Liver (tissue), 7 donors: ENCODE measurements at regions not wholly inside any gene's neighbourhood (a gene's known extent, or its start where the extent isn't known, plus 50 kb on each side); places are given as distances from the start of the nearest gene placed in this dataset.

Experiments
- DNase-seq: peaks from one replicate; pipeline ENCODE4 v3.0.0-alpha.2; 2017; ENCODE audit warnings: low spot score
- H3K27ac ChIP-seq, 2 donors: one replicate each; pipeline ENCODE4 v1.7.0; 2013; ENCODE audit warnings: inconsistent platforms in 2 of 2, low read length in 2 of 2, control low read depth in 1 of 2, low read depth in 1 of 2, mild to moderate bottlenecking in 1 of 2
- H3K27me3 ChIP-seq, 4 donors: one replicate each; pipeline versions ENCODE4 v1.6.1 to v1.7.0; 2013; ENCODE audit warnings: low read length in 3 of 4, inconsistent platforms in 1 of 4, mild to moderate bottlenecking in 1 of 4, moderate library complexity in 1 of 4; ENCODE audit not compliant: control insufficient read depth in 4 of 4, insufficient read depth in 4 of 4
- H3K36me3 ChIP-seq, 4 donors: one replicate each; pipeline versions ENCODE4 v1.6.1 to v1.7.0; 2013; ENCODE audit warnings: low read length in 3 of 4, mild to moderate bottlenecking in 3 of 4, low read depth in 1 of 4, moderate library complexity in 1 of 4; ENCODE audit not compliant: control insufficient read depth in 4 of 4, insufficient read depth in 3 of 4
- H3K4me1 ChIP-seq, 4 donors: one replicate each; pipeline versions ENCODE4 v1.6.1 to v1.7.0; 2013; ENCODE audit warnings: low read length in 3 of 4, mild to moderate bottlenecking in 3 of 4, moderate library complexity in 1 of 4; ENCODE audit not compliant: control insufficient read depth in 4 of 4, insufficient read depth in 4 of 4
- H3K4me3 ChIP-seq, 3 donors: one replicate each; pipeline versions ENCODE4 v1.6.1 to v1.7.0; 2013; ENCODE audit warnings: low read length in 3 of 3, control low read depth in 1 of 3, low read depth in 1 of 3, mild to moderate bottlenecking in 1 of 3
- H3K9ac ChIP-seq, 2 donors: one replicate each; pipeline ENCODE4 v1.7.0; 2013; ENCODE audit warnings: low read length in 2 of 2, mild to moderate bottlenecking in 2 of 2, moderate library complexity in 2 of 2, control low read depth in 1 of 2, low read depth in 1 of 2
- H3K9me3 ChIP-seq, 4 donors: one replicate each; pipeline versions ENCODE4 v1.6.1 to v1.7.0; 2013; ENCODE audit warnings: low read length in 3 of 4; ENCODE audit not compliant: control insufficient read depth in 4 of 4
- ATF3 ChIP-seq: IDR thresholded peaks from 2 replicates; pipeline ENCODE4 v1.6.1; 2016; ENCODE audit warnings: antibody characterized with exemption
- EGR1 ChIP-seq, 2 donors: IDR thresholded peaks; 2 replicates each; pipeline ENCODE4 v1.6.1; 2016 to 2018; ENCODE audit warnings: antibody characterized with exemption in 2 of 2, low read depth in 2 of 2
- FOXA1 ChIP-seq: IDR thresholded peaks from 2 replicates; pipeline ENCODE4 v1.6.1; 2016; ENCODE audit warnings: antibody characterized with exemption
- FOXA2 ChIP-seq: IDR thresholded peaks from 2 replicates; pipeline ENCODE4 v1.6.1; 2016; ENCODE audit warnings: antibody characterized with exemption
- GABPA ChIP-seq, 2 donors: IDR thresholded peaks in 1 of 2; conservative IDR thresholded peaks in 1 of 2; 2 replicates each; pipeline ENCODE4 v1.6.1; 2016; ENCODE audit warnings: antibody characterized with exemption in 2 of 2, mild to moderate bottlenecking in 1 of 2, moderate library complexity in 1 of 2
- HNF4A ChIP-seq, 2 donors: conservative IDR thresholded peaks; 2 replicates each; pipeline ENCODE4 v1.6.1; 2016; ENCODE audit warnings: antibody characterized with exemption in 2 of 2, mild to moderate bottlenecking in 2 of 2
- HNF4G ChIP-seq: IDR thresholded peaks from 2 replicates; pipeline ENCODE4 v1.6.1; 2016; ENCODE audit warnings: antibody characterized with exemption
- JUND ChIP-seq, 2 donors: IDR thresholded peaks; 2 replicates each; pipeline ENCODE4 v1.6.1; 2016; ENCODE audit warnings: antibody characterized with exemption in 2 of 2
- MAX ChIP-seq: IDR thresholded peaks from 2 replicates; pipeline ENCODE4 v1.6.1; 2016; ENCODE audit warnings: antibody characterized with exemption
- NR2F2 ChIP-seq: IDR thresholded peaks from 2 replicates; pipeline ENCODE4 v1.6.1; 2016; ENCODE audit warnings: antibody characterized with exemption
- RAD21 ChIP-seq, 2 donors: IDR thresholded peaks; 2 replicates each; pipeline ENCODE4 v1.6.1; 2016; ENCODE audit warnings: antibody characterized with exemption in 2 of 2, mild to moderate bottlenecking in 2 of 2
- RXRA ChIP-seq, 2 donors: IDR thresholded peaks; 2 replicates each; pipeline ENCODE4 v1.6.1; 2017 to 2018; ENCODE audit warnings: antibody characterized with exemption in 2 of 2, mild to moderate bottlenecking in 1 of 2
- SP1 ChIP-seq: IDR thresholded peaks from 2 replicates; pipeline ENCODE4 v1.6.1; 2018; ENCODE audit warnings: antibody characterized with exemption, mild to moderate bottlenecking
- TAF1 ChIP-seq: conservative IDR thresholded peaks from 2 replicates; pipeline ENCODE4 v1.6.1; 2016; ENCODE audit warnings: antibody characterized with exemption, mild to moderate bottlenecking
- YY1 ChIP-seq: IDR thresholded peaks from 2 replicates; pipeline ENCODE4 v1.6.1; 2016; ENCODE audit warnings: antibody characterized with exemption, mild to moderate bottlenecking
- ZBTB33 ChIP-seq: IDR thresholded peaks from 2 replicates; pipeline ENCODE4 v1.6.1; 2016; ENCODE audit warnings: antibody characterized with exemption
- WGBS: extraction: QIAGEN DNeasy Blood & Tissue Kit; methylation state at CpG from one replicate; pipeline ENCODE4 v1.1.7; 2013; 5-methylcytosine and 5-hydroxymethylcytosine counted together
- donor health status: healthy.
- donor health status: healthy.
- donor health status: healthy.
- donor health status: healthy.

GRCh38 chr7:84817016-84817415, 369.8 kb downstream of the SEMA3D start:
- TF ChIP-seq ATF3 (no peak), EGR1 (IDR thresholded peaks at IDR 0.05; ENCODE audit: low read depth in 2 of 2) (no peak), NR2F2 (no peak), MAX (no peak), HNF4G (no peak), RAD21 (IDR thresholded peaks at IDR 0.05) (no peak), FOXA1 (no peak), RXRA (IDR thresholded peaks at IDR 0.05) (no peak), SP1 (no peak), FOXA2 (no peak), HNF4A (conservative IDR thresholded peaks at IDR 0.05) (no peak)
- Histone ChIP-seq H3K9me3 (peaks cover 0 to 2% (median 0%) of the 10 kb centered on the region in 4 donors), H3K36me3 (no peaks in the 10 kb centered on the region), H3K27ac (no peak overlapping the region), H3K4me3 (no peak overlapping the region), H3K4me1 (no peaks in the 10 kb centered on the region), H3K9ac (no peak overlapping the region), H3K27me3 (peaks cover 0 to 2% (median 0%) of the 10 kb centered on the region in 4 donors)
- no peak for DNase-seq
- WGBS: 70% methylated on average over 1 of the region's 1 CpG

- Histone ChIP-seq H3K27ac (no peak overlapping the region), H3K36me3 (no peaks in the 10 kb centered on the region), H3K4me1 (no peaks in the 10 kb centered on the region), H3K4me3 (no peak overlapping the region), H3K9me3 (no peaks in the 10 kb centered on the region), H3K27me3 (peaks cover 0 to 2% (median 0%) of the 10 kb centered on the region in 4 donors), H3K9ac (no peak overlapping the region)
- DNase-seq: no peak
- 33% methylated on average over 2 of the region's 2 CpGs for WGBS
- no peak for TF ChIP-seq RXRA (IDR thresholded peaks at IDR 0.05)
- no peak for TF ChIP-seq FOXA1
- no peak for TF ChIP-seq TAF1
- no peak for TF ChIP-seq FOXA2
- no peak for TF ChIP-seq HNF4A (conservative IDR thresholded peaks at IDR 0.05)
- TF ChIP-seq YY1: no peak
- no peak for TF ChIP-seq HNF4G
- no peak for TF ChIP-seq ATF3
These were observed 373.5 kb downstream of the SEMA3D start for GRCh38 chr7:84813376-84813775.

- no peak for DNase-seq
- no peak overlapping the region for H3K4me3 ChIP-seq
- no peaks in the 10 kb centered on the region for H3K36me3 ChIP-seq
- H3K27ac ChIP-seq: no peak overlapping the region
- TF ChIP-seq JUND (IDR thresholded peaks at IDR 0.05) (no peak), TAF1 (no peak), GABPA (IDR thresholded peaks at IDR 0.05 in 1 of 2, conservative IDR thresholded peaks at IDR 0.05 in 1 of 2) (no peak), ATF3 (no peak), EGR1 (IDR thresholded peaks at IDR 0.05; ENCODE audit: low read depth in 2 of 2) (no peak), MAX (no peak), NR2F2 (no peak), YY1 (no peak), FOXA1 (no peak), SP1 (no peak), ZBTB33 (no peak), HNF4G (no peak), FOXA2 (no peak), RAD21 (IDR thresholded peaks at IDR 0.05) (no peak), HNF4A (conservative IDR thresholded peaks at IDR 0.05) (no peak)
- no peaks in the 10 kb centered on the region for H3K9me3 ChIP-seq
- WGBS: 46% methylated on average over 2 of the region's 2 CpGs
- no peak overlapping the region for H3K9ac ChIP-seq
- no peaks in the 10 kb centered on the region for H3K4me1 ChIP-seq
- peaks cover 0 to 2% (median 0%) of the 10 kb centered on the region in 4 donors for H3K27me3 ChIP-seq
These were observed 374.8 kb downstream of the SEMA3D start for GRCh38 chr7:84812021-84812420.
